Right ventricle myocardium superior (tissue), 1 donor: ENCODE measurements at regions not wholly inside any gene's neighbourhood (a gene's known extent, or its start where the extent isn't known, plus 50 kb on each side); places are given as distances from the start of the nearest gene placed in this dataset.

Experiments used
- ATAC-seq: fragments of 200-7000 bp; cut with Tn5 transposase; one replicate; pipeline ENCODE4 v1.9.1; 2020; ENCODE audit warnings: mild to moderate bottlenecking; ENCODE audit not compliant: poor library complexity
- DNase-seq: peaks from one replicate; pipeline ENCODE4 v3.0.0-alpha.2; 2020
- intact Hi-C: fragments of 100-400 bp; cut with DNase I; formaldehyde crosslinking; loops from one replicate; pipeline ENCODE4 v1.11.2; 2022
- donor health status: DM: no; HTN: yes; CAD: no; lungs with severe emphysema.

DNA sequence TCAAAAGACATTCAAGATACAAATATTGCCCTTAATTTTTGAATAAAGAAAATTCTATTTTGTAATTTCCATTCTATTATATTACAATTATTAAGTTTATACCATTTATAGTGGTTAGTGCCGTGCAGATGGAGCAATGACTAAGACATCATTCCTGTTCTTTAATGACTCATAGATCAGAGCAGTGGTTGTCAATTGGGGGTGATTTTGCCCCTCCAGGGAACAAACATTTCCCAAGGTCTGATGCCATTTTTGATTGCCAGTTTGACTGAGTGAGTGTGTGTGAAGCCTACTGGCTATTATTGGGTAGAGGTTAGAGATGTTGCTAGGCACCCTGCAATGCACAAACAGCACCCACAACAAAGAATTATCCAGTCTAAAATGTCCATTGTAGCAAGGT lies 97.9 kb upstream of the DDIT4L start:
- DNase-seq (no peak), ATAC-seq (no peak)
- intact Hi-C loops: no loop called here

DNA sequence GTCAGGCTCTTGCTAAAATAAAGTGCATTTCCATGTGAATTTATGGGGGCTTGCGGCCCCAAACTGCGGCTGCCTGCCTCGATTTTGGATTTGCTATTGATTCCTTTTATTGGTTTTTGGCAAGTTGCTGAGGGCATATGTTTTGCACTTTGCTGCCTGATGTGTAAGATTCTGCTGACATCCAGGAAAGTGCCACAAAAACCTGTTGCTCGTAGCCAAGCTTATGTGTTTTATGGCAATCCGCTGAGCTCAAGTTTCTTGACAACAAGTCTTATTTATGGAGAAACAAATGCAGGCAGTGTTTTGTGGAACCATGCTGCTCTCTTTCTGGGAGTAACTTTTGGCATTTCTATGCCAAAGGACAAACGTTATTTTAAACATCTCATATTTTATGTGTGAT lies 97.3 kb upstream of the DDIT4L start:
- intact Hi-C loops: no loop called here
- DNase-seq (no peak), ATAC-seq (no peak)

DNA sequence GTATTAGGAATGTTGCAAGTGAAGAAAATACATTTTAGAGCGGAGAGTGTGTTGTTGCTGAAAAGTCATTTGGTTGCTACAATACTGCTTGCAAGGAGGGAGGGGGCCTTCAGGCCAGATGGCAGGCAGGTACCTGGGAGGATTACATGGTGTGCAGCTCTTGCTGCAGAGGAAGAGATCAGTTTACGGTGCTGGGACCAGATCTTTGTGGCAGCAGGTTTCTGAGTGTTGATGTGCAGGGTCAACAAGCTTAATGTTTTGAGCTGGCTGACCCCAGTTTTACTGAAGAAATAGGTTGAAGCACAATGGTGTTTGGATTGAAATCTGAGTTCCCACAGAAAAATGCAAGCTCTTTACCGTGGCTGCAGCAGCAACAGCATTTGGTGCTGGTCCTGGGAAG lies 96.4 kb upstream of the DDIT4L start:
- intact Hi-C loops: no loop called here
- ATAC-seq: no peak
- DNase-seq: no peak

DNA sequence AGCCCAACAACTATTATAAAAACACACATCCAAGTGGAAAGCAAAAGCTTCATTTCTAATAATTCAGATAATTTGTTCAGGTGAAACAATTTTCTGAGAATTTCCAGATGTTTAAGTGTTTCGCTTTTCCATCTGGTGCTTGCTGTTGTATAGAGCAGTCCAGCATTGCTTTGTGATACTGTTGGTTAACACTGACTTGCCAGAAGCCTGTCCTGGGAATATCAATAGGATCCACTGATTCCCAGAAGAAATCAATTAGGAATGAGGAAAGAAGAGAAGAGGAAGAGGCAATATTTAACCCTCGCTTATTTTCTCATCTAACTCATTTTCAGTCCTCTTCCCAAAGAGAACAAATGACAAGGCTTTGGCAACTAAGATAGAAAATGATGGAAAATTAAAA lies 94.9 kb upstream of the DDIT4L start:
- ATAC-seq: no peak
- no peak for DNase-seq
- intact Hi-C loops: no loop called here

DNA sequence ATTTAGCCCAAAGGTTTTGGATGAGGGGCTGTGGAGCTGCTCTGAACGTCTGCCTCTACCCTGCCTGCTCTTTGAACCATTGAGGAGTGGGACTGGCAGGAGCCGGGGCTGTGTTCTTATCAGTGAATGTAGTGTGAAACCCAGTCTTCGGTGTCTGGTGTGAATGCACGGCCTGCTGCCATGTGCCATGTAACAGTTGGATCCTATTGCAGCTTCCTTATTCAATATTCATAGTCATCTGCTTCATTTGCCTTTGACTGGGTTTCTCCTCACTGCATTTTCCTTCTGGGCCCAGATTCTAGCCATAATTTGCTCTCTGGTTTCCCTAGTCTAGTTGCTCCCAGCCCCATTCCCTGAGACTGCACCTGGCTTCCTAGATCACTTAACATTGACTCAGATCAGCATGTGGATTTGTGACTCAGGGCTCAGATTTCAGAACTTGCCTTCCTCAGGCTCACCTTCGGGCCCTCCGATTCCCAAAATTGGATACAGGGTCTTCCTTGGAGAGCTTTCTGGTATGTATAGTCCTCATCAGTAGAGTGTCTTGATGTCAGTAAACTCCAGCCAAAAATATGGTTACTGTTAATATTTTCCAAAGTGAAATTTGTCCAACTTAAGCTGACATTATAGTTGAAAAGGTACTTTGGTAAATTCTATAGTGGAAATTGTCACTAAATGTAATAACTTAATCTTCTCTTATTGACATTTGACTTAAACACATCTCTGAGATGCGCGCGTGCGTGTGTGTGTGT lies 94.0 kb upstream of the DDIT4L start:
- DNase-seq (no peak), ATAC-seq (no peak)
- intact Hi-C loops: no loop called here

DNA sequence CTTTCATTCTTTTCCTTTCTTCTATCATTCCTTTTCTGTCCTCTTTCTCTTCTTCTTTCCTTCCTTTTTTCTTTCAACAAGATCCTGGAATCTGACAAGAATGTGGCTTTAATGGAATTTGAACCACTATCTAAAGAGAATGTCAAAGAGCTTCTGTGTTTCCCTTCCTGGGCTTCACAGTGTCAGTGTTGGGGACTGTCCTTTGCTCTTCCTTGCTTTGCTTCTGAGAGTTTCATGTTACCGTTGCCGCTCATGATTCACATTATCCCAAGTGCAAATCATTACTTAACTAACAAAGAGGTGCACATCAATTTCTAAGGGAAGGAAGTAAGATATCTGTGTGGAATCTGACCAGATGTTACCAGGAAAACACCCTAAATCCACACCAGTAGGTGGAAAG lies 90.5 kb upstream of the DDIT4L start:
- DNase-seq (no peak), ATAC-seq (no peak)
- intact Hi-C loops: no loop called here

DNA sequence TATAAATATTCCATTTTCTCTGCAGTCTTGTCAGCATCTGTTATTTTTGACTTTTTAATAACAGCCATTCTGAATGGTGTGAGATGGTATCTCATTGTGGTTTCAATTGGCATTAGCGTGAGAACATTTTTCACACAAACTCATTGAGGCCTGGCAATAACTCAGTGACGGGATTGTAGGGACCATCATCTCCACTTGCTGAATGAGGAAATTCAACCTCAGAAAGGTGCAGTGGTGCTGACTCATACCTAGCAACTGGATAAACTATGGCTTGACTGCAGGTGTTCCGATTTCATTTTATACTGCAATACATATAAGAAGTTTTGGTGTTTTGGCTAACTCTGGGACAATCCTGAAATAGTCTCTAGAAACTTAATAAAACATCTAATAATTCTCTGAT lies 88.3 kb upstream of the DDIT4L start:
- no peak for ATAC-seq
- intact Hi-C loops: no loop called here
- no peak for DNase-seq

DNA sequence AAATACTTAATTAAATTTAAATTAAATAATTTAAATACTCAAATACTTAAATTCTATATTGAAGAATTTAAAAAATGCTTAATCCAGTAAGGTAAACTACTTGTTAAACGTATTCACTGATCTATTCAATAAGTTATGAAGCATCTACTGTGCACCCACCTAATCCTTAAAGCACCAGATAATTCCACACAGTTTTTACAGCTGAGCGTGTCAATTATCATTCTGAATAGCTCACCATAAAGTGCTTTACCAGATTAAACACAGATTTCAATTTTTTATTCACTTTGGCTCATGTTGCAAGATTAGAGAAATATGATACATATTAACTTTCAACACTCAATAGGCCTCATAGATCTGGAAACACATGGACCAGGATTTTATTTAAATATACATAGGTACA lies 79.2 kb upstream of the DDIT4L start:
- ATAC-seq (no peak), DNase-seq (no peak)
- intact Hi-C loops: no loop called here

DNA sequence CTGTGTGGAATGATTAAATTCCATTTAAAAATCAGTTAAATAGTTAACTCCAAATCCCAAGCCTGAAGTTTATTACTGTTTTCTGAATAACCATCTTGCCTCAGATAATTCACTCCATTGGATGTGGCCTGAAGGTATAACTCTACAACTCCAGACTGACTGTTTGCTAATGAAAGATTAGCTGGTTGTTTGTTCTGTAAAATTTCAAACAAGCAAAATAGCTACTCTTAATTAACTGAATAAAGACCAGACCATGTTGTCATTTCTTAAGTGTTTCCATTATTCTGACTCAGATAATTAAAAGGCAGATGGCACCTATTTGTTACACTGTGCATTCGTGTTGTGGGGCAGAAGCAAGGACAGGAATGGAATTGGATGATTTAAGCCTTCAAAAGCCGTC lies 78.5 kb upstream of the DDIT4L start:
- ATAC-seq: no peak
- DNase-seq: no peak
- intact Hi-C loops: no loop called here

DNA sequence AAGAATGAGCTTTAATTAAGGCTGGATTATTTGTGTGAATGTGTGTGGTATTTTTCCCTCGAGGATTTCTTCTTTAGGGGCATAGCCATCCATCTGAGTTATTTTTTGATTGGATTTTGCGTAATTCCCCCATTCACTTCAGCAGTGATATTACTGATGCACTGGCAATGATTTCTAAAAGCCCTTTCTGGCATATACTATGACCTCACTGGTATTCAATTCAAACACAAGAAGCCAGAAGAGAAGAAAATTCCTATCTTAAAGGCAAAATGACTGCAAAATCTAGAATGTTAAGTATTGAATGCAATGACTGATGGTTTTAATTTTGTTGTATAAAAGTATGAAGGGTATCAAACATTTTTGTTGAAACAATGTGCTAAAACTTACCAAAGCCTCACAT lies 71.1 kb upstream of the DDIT4L start:
- intact Hi-C loops: no loop called here
- DNase-seq: no peak
- no peak for ATAC-seq

DNA sequence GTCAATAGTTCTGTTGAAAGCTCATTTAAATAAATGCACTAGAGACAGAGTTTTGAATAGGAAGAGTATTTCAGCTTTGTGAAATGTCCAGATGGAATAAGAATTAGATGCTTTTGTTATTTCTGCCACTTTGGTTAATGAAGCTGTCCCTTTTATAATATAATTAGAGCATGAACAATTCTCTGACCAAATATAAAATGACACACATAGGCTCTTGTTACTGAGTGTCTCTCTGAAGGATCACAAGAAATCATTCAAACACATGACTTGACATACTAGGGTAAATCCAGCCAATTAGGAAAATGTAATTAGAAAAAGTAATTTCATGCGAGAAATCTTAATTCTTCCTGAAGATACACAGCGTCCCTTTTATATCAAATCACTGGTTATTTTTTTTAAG lies 68.4 kb upstream of the DDIT4L start:
- DNase-seq: no peak
- intact Hi-C loops: no loop called here
- no peak for ATAC-seq

DNA sequence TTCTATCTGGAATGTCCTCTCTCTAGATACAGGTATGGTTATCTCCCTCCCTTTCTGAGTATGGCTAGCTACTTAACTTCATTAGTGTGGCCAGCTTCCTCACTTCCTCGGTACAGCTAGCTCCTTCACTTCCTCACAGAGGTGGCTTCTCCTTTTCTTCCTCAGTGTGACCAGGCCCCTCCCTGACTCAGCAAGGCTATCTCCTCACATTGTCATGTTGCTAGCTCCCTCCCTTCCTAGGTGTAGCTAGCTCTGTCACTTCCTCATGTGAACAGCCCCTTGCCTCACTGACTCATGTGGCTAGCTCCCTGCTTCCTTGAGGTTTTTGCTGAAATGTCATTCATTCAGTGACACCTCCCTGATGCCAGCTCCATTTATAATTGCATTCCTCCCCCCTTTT lies 67.3 kb upstream of the DDIT4L start:
- DNase-seq (no peak), ATAC-seq (no peak)
- intact Hi-C loops: no loop called here

DNA sequence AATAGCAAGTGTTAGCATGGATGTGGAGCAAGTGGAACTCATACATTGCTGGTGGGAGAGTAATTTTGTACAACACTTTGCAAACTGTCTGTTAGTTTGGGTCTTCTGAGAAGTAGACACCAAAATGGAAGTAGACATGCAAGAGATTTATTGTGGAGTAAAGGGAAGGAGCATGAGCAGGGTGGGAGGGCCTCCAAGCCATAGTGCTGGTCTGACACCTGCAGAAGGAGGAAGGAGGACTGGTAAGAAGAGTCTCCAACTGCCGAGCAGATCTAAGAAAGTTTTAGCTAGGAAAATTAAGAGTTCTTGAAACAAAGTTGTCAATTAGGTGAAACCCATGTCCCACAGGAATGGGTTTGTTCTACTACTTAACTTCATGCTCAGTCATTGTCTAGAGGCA lies 64.0 kb upstream of the DDIT4L start:
- no peak for DNase-seq
- ATAC-seq: no peak
- intact Hi-C loops: no loop called here

DNA sequence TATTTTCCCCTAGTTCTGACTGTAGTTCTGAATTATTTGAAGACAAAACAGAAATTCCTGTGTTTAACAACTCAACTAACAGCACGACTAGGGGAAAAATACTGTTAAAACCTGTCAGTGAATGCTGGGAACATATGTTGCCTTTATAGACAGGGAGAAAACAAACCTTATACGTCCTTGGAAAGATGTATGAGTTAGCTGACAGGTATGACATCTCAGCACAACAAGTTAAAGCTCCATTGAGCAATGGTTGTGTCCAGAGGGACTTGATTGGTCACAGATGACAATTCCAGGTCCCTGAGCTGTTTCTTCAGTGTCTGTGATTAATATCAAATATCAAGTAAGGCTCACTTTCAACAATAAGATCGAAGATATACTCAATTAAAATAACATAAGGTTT lies 58.2 kb upstream of the DDIT4L start:
- DNase-seq (no peak), ATAC-seq (no peak)
- intact Hi-C loops: no loop called here

DNA sequence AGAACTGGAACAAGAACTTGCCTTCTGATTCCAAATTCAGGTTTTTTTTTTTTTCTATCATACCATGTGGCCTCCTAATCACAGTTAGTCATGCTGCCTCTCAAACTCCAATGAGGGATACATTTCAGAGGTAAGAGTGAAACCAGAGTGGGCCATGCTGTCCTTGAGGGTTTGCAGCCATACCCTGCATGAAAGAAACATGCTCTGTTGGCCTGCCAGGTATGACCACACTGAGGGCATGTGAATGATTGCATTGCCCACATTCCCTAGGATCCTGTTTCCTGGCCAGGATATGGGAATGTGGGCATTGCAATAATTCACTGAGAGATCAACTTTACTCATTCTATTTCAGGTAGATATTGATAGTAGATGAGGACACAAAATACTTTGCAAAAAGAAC lies 56.4 kb upstream of the DDIT4L start:
- DNase-seq (no peak), ATAC-seq (no peak)
- intact Hi-C loops: no loop called here

DNA sequence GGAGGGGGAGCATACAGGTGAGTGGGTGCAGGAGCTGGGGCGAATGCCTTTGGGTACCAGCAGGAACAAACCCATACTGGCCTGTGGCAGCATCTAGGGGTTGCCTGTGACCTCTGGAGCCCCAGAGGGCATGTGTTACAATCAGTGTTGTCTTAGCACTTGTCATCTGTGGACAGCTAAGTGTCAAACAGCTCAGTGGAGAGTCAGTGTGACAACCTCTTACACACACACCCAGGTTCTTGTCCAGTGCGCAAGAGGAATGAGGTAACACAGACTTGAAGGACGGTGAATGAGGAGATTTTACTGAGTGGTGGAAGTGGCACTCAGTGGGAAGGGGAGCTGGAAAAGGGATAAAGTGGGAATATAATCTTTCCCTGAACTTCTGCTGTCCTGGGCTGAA lies 54.1 kb upstream of the DDIT4L start:
- intact Hi-C loops: no loop called here
- no peak for ATAC-seq
- no peak for DNase-seq
